ENCODE measurements at regions not wholly inside any gene's neighbourhood (a gene's known extent, or its start where the extent isn't known, plus 50 kb on each side); places are given as distances from the start of the nearest gene placed in this dataset.

DNA sequence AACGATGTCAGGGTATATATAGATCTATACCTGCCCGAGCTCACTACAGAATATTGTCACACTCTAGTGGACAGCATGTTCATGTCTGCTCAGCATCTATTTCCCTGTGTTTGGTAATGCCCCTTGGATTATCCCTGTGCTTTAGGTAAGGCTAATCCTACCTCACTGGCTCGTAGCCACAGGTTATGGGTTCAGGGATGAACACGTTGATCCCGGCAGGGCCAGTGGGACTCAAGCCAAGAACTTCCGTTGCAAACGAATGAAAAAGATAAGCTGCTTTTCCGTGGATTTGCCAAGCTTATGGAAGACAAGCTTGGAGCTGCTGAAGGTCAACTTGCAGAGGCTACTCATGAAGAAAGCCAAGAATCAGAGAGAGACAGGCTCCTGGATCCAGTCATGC is 400.0 kb upstream of the TSHZ3 start:
- TF ChIP-seq CTCF (IDR thresholded peaks at IDR 0.05) (no peak), POLR2A (IDR thresholded peaks at IDR 0.05) (no peak)
